ENCODE measurements at regions not wholly inside any gene's neighbourhood (a gene's known extent, or its start where the extent isn't known, plus 50 kb on each side); places are given as distances from the start of the nearest gene placed in this dataset.

DNA sequence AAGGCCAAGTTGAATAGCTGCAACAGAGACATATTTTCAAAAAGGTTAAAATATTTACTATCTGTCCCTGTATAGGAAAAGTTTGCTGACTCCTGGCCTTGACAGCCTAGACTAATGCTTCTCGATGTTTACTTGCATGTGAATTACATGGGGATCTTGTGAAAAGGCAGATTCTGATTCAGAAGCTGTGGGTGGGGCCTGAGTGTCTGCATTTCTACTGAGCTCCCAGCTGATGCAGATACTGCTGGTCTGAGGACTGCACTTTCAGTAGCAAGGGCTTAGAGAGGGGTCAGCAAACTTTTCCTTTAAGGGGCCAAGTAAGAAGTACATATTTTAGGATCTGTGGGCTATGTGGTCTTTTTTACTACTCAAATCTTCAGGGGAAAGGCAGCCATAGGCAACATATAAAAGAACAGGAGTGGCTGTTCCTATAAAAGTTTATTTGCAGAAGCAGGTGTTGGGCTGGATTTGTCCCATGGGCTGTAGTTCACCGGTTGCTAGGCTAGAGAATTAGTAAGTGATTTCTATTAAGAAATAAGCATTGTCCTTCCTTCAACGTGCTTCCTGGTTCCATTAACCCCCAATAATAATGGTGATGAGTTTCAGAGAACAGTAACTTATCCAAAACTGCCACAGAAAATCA is 97.2 kb upstream of the PDE5A start:
- TF ChIP-seq, protein P1, sequence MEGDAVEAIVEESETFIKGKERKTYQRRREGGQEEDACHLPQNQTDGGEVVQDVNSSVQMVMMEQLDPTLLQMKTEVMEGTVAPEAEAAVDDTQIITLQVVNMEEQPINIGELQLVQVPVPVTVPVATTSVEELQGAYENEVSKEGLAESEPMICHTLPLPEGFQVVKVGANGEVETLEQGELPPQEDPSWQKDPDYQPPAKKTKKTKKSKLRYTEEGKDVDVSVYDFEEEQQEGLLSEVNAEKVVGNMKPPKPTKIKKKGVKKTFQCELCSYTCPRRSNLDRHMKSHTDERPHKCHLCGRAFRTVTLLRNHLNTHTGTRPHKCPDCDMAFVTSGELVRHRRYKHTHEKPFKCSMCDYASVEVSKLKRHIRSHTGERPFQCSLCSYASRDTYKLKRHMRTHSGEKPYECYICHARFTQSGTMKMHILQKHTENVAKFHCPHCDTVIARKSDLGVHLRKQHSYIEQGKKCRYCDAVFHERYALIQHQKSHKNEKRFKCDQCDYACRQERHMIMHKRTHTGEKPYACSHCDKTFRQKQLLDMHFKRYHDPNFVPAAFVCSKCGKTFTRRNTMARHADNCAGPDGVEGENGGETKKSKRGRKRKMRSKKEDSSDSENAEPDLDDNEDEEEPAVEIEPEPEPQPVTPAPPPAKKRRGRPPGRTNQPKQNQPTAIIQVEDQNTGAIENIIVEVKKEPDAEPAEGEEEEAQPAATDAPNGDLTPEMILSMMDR (IDR thresholded peaks at IDR 0.05; ENCODE audit: low read depth, low read length), result no peak
- H3K4me3 ChIP-seq (ENCODE audit: low read depth, low read length), result no peak overlapping the region

DNA sequence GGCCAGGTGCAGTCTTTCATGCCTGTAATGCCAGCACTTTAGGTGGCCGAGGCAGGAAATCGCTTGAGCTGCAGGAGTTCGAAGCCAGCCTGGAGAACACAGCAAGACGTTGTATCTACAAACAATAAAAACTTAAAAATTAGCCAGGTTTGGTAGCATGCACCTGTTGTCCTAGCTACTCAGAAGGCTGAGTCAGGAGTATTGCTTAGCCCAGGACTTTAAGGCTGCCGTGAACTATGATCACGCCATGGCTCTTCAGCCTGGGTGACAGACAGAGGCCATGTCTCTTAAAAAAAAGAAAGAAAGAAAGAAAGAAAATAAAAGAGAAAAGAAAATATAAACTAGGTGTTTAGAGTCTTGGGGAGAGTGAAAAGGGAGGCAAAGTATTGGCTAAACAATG is 96.4 kb upstream of the PDE5A start:
- TF ChIP-seq, protein P1 (IDR thresholded peaks at IDR 0.05; ENCODE audit: low read depth, low read length), result no peak
- no peak overlapping the region for H3K4me3 ChIP-seq (ENCODE audit: low read depth, low read length)

DNA sequence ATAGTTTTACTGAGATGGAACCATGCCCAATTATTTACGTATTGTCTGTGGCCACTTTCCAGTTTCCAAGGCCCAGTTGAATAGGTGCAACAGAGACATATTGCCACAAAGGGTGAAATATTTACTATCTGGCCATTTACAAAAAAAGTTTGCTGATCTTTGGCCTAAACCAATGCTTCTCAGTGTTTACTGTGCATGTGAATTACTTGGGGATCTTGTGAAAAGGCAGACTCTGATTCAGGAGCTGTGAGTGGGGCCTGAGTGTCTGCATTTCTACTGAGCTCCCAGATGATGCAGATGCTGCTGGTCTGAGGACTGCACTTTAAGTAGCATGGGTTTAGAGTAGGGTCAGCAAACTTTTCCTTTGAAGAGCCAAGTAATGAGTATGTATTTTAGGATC is 94.1 kb upstream of the PDE5A start:
- TF ChIP-seq, protein P1 (IDR thresholded peaks at IDR 0.05; ENCODE audit: low read depth, low read length), result no peak
- no peak overlapping the region for H3K4me3 ChIP-seq (ENCODE audit: low read depth, low read length)

DNA sequence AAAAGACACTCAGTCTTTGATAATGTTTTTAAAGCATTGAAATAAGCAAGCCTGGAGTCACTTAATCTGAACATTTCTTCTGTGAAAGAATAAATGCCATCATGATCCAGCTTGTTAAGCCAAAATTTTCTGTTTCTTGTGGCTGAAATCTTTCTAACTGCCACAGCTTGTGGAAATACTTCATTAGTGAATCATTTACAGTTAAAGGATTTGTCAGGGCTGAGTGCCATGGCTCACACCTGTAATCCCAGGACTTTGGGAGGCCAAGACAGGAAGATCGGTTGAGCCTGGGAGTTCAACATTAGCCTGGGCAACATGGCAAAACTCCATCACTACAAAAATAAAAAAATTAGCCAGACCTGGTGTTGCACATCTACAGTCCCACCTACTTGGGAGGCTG is 93.3 kb upstream of the PDE5A start:
- TF ChIP-seq, protein P1 (IDR thresholded peaks at IDR 0.05; ENCODE audit: low read depth, low read length), result no peak
- no peak overlapping the region for H3K4me3 ChIP-seq (ENCODE audit: low read depth, low read length)

DNA sequence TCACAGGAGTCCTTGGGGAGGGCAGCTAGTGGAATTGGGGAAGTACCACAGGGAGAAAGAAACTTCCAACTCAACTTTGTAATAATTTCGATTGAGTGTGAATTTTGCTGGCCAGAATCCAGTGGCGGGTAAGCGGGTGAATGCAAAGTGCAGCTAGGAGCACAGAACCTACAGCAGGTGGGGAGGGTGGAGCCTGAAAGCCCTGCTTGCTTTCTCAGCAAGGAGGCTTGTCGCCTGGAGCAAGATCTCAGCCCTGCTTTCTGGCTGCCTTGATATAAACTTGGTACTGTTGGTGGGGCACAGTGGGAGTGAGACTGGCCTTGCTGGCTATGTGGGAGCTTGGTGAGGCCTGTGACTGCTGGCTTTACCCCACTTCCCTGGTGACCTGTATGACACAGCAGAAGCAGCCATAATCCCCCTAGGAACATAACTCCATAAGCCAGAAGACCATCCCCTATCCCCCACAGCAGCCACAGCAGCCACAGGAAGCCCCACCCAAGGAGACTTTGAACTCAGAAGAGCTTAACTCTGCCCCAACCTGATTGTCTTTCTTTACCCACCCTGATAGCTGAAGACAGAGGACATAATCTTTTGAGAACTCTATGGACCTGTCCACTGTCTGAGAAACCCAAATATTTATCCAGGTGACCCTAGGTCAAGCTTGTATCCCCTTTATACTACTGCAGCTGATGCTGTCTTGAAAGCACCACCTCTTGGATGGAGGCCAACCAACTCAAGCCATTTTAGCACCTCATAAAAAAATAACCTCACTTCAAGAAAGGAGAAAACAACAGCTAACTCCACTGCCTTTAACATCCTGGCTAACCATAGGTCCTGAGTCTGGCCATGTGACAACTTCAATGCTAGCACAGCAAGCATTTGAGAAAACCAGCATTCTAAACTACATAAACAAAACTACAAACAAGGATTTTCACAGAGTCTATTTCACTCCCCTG is 87.2 kb upstream of the PDE5A start:
- TF ChIP-seq, protein P1 (IDR thresholded peaks at IDR 0.05; ENCODE audit: low read depth, low read length), result no peak
- H3K4me3 ChIP-seq (ENCODE audit: low read depth, low read length), result no peak overlapping the region

DNA sequence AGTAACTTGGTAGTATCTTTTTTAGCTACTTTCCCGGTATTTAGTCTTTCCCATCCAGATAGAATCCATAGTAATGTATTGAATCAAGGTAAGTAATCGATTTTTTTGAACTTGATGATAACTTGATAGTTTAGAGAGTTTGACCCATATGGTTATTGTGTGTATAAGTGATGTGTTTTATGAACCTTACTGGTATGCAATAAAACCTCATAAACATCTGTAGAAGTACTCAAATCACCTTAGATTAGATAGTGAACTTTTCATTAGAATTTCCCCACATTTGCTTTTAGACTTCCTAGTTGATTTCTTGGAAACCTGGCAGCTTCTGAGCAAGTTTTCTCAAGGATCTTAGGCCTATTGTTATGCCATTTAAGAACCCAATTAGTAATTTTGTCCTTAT is 80.8 kb upstream of the PDE5A start:
- H3K4me3 ChIP-seq (ENCODE audit: low read depth, low read length), result no peak overlapping the region
- TF ChIP-seq, protein P1 (IDR thresholded peaks at IDR 0.05; ENCODE audit: low read depth, low read length), result no peak

DNA sequence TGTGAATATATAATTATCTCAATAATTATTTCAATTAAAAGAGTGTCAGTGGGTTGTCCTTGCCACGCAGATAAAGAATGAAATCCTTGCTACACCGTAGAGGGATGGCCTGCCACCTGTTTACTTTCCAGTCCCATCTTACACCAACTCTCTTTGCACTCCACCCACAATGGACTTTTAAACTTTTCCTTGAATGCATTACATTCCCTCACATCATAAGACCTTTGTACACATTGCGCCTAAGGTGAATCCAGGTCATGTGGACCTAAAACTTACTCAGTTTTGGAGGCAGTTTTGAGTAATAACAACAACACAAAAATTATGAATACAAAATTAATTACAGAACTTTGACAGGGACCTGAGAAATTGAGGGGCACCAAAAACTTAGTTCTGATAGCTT is 78.7 kb upstream of the PDE5A start:
- TF ChIP-seq, protein P1 (IDR thresholded peaks at IDR 0.05; ENCODE audit: low read depth, low read length), result no peak
- no peak overlapping the region for H3K4me3 ChIP-seq (ENCODE audit: low read depth, low read length)

Data from WI38 (cell line).